Esophagus (tissue), 2 donors: ENCODE measurements at regions not wholly inside any gene's neighbourhood (a gene's known extent, or its start where the extent isn't known, plus 50 kb on each side); places are given as distances from the start of the nearest gene placed in this dataset.

ENCODE experiments used
- H3K27ac ChIP-seq, 2 donors: one replicate each; pipeline ENCODE4 v1.5.1; 2013; ENCODE audit warnings: low read depth in 2 of 2, mild to moderate bottlenecking in 2 of 2, inconsistent platforms in 1 of 2, low read length in 1 of 2, moderate library complexity in 1 of 2
- H3K27me3 ChIP-seq, 2 donors: one replicate each; pipeline ENCODE4 v1.6.1; 2013; ENCODE audit warnings: low read length in 2 of 2, control low read depth in 1 of 2, mild to moderate bottlenecking in 1 of 2; ENCODE audit not compliant: insufficient read depth in 2 of 2, control insufficient read depth in 1 of 2
- H3K36me3 ChIP-seq, 2 donors: one replicate each; pipeline ENCODE4 v1.6.1; 2013; ENCODE audit warnings: low read length in 1 of 2; ENCODE audit not compliant: control insufficient read depth in 2 of 2, insufficient read depth in 2 of 2
- H3K4me1 ChIP-seq, 2 donors: one replicate each; pipeline ENCODE4 v1.6.1; 2013; ENCODE audit warnings: low read length in 1 of 2; ENCODE audit not compliant: control insufficient read depth in 2 of 2, insufficient read depth in 2 of 2
- H3K4me3 ChIP-seq, 2 donors: one replicate each; pipeline ENCODE4 v1.5.1; 2013; ENCODE audit warnings: low read length in 2 of 2, mild to moderate bottlenecking in 2 of 2, low read depth in 1 of 2, moderate library complexity in 1 of 2
- H3K9me3 ChIP-seq, 2 donors: one replicate each; pipeline ENCODE4 v1.6.1; 2013; ENCODE audit warnings: mild to moderate bottlenecking in 2 of 2, low read depth in 1 of 2, low read length in 1 of 2, moderate library complexity in 1 of 2; ENCODE audit not compliant: control insufficient read depth in 2 of 2, insufficient read depth in 1 of 2
- WGBS, 2 donors: extraction: QIAGEN DNeasy Blood & Tissue Kit; methylation state at CpG; one replicate each; pipeline ENCODE4 v1.1.7; 2013; 5-methylcytosine and 5-hydroxymethylcytosine counted together
- donor health status: healthy with polysubstance abuse.
- donor health status: Bipolar disorder and iron deficiency.

- 66 to 67% methylated on average over 5 of the region's 5 CpGs for WGBS, 2 donors
- no peaks in the 10 kb centered on the region for H3K4me1 ChIP-seq
- no peaks in the 10 kb centered on the region for H3K36me3 ChIP-seq
- H3K9me3 ChIP-seq = no peaks in the 10 kb centered on the region
- no peak overlapping the region for H3K27ac ChIP-seq
- no peaks in the 10 kb centered on the region for H3K27me3 ChIP-seq
- no peak overlapping the region for H3K4me3 ChIP-seq
Measured at GRCh38 chr2:136251197-136251884, 133.4 kb upstream of the CXCR4 start.

DNA sequence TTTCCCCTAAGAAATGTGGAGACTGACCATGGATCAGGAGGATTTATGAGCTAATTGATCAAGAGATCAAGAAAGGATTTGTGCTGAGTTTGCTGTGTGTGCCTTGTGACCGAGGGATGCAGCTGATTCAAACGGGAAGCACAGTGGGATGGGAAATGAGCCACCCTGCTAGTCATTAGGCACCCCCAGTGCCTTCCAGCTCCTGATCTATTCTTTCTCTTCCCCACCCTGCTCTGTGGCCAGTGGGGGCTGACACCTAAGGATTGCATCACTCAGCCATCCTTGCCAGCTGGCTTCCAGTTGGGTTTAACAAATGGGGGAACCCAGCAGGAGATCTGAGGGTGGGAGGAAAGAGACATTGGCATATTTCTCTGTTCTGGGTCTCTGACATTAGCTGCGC, 132.2 kb upstream of the CXCR4 start:
- Histone ChIP-seq H3K27ac (no peak overlapping the region), H3K4me3 (no peak overlapping the region), H3K36me3 (no peaks in the 10 kb centered on the region), H3K27me3 (no peaks in the 10 kb centered on the region), H3K4me1 (no peaks in the 10 kb centered on the region), H3K9me3 (no peaks in the 10 kb centered on the region)
- WGBS, 2 donors = 64 to 76% methylated on average over 3 of the region's 3 CpGs

DNA sequence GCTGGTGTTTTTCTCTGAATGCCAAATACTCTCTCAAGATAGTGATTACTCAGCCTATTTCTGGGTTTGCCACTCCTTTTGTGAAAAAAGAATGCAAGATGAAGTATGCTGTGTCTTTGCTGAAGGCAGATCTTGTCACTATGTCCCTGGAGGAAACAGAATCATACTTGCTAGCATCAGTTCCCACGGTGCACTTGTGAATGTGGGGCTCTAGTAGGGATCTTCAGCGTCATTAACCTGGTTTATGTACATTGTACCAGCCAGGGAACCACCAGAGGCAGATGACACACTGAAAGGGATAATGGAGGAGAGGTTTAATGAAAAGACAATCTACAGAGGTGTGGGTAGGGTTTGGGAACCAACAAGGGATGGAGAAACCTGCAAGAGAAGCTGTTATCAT, 131.0 kb upstream of the CXCR4 start:
- Histone ChIP-seq H3K9me3 (peaks cover 0 to 1% of the 10 kb centered on the region in 2 donors), H3K36me3 (no peaks in the 10 kb centered on the region), H3K27me3 (no peaks in the 10 kb centered on the region), H3K4me1 (no peaks in the 10 kb centered on the region), H3K27ac (no peak overlapping the region), H3K4me3 (no peak overlapping the region)
- WGBS, 2 donors = 87 to 89% methylated on average over 2 of the region's 2 CpGs

DNA sequence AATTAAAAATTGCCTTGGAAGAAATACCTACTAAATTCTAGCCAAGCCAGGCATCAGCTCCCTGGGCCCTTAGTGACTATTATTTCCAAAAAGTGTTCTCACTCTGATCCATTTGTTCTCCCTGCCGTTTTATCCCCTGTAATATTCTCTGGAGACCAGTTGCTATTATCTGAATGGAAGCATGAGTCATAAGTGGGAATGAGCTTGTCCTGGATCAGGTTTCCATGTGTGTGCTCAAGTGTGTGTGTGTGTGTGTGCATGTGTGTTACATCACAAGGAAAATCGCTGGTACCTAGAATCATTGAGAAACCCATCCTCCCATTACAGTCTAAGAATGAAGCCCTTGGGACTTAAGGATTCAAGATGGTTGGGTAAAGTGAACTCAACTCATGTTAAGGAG, 130.3 kb upstream of the CXCR4 start:
- H3K4me3 ChIP-seq = no peak overlapping the region
- H3K36me3 ChIP-seq = no peaks in the 10 kb centered on the region
- no peak overlapping the region for H3K27ac ChIP-seq
- 48 to 61% methylated on average over 2 of the region's 2 CpGs for WGBS, 2 donors
- H3K27me3 ChIP-seq = no peaks in the 10 kb centered on the region
- H3K9me3 ChIP-seq = peaks cover 0 to 4% of the 10 kb centered on the region in 2 donors
- H3K4me1 ChIP-seq = no peaks in the 10 kb centered on the region

- Histone ChIP-seq H3K27ac (no peak overlapping the region), H3K4me1 (no peaks in the 10 kb centered on the region), H3K4me3 (no peak overlapping the region), H3K36me3 (no peaks in the 10 kb centered on the region), H3K9me3 (peaks cover 0 to 4% of the 10 kb centered on the region in 2 donors), H3K27me3 (no peaks in the 10 kb centered on the region)
- WGBS, 2 donors = 47 to 52% methylated on average over 7 of the region's 7 CpGs
Measured at GRCh38 chr2:136247204-136247950, 129.4 kb upstream of the CXCR4 start.

- Histone ChIP-seq H3K4me1 (no peaks in the 10 kb centered on the region), H3K4me3 (no peak overlapping the region), H3K27ac (no peak overlapping the region), H3K36me3 (no peaks in the 10 kb centered on the region), H3K27me3 (no peaks in the 10 kb centered on the region), H3K9me3 (peaks cover 0 to 4% of the 10 kb centered on the region in 2 donors)
- WGBS, 2 donors = 51 to 59% methylated on average over 15 of the region's 15 CpGs
Measured at GRCh38 chr2:136246086-136246669, 128.2 kb upstream of the CXCR4 start.

- Histone ChIP-seq H3K4me3 (no peak overlapping the region), H3K27me3 (no peaks in the 10 kb centered on the region), H3K27ac (no peak overlapping the region), H3K4me1 (no peaks in the 10 kb centered on the region), H3K9me3 (peaks cover 0 to 4% of the 10 kb centered on the region in 2 donors), H3K36me3 (no peaks in the 10 kb centered on the region)
- WGBS, 2 donors = 95% methylated on average over 8 of the region's 8 CpGs
Measured at GRCh38 chr2:136245211-136245610, 127.3 kb upstream of the CXCR4 start.

GRCh38 chr2:136244536-136244885, 126.6 kb upstream of the CXCR4 start:
- Histone ChIP-seq H3K27me3 (no peaks in the 10 kb centered on the region), H3K4me3 (no peak overlapping the region), H3K36me3 (no peaks in the 10 kb centered on the region), H3K9me3 (peaks cover 0 to 4% of the 10 kb centered on the region in 2 donors), H3K27ac (no peak overlapping the region), H3K4me1 (no peaks in the 10 kb centered on the region)
- 90 to 91% methylated on average over 2 of the region's 2 CpGs for WGBS, 2 donors

DNA sequence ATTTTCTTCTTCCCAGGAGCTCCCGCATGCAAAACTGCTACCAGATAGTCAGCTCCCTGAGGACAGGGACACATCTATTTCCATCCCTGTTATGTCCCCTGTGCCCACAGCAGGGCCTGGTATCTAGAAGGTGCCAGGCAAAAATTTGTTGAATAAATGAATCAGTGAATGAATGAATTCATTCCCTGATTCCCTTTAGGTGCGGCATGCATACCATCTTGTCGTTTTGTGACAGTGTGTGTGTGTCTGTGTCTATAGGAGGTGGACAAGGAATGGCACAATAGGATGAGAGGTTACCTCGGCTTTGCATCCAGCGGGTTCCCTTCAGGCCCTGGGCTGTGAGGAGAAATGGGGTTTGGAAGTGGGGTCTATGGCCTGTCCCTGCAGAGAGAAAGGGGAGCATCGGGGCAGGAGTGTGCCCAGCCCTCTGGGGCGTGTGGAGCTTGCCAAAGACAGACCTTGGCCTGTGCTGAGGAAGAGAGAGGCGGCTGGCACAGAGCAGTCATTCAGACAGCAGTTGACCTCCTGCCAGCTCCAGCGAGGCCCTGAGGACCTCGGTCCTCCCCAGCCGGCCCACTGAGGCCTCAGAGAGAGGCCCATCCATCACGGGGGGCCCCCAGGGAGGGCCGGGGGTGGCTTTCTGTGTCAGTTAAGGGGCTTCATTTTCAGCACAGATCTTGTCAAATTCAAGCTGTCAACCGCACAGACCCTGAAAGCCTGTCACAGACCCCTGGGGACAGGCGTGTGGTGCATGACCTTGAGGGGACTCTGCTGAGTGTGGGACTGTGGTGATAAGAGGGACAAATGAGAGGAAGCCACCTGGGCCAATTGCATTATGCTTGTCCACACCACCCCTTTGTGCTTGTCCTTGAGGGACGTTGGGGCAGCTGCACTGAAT, 125.9 kb upstream of the CXCR4 start:
- Histone ChIP-seq H3K4me3 (no peak overlapping the region), H3K36me3 (no peaks in the 10 kb centered on the region), H3K9me3 (peaks cover 0 to 4% of the 10 kb centered on the region in 2 donors), H3K4me1 (no peaks in the 10 kb centered on the region), H3K27ac (no peak overlapping the region), H3K27me3 (no peaks in the 10 kb centered on the region)
- 63 to 70% methylated on average over 16 of the region's 16 CpGs for WGBS, 2 donors
